Thoracic aorta (tissue), 2 donors: ENCODE measurements at regions not wholly inside any gene's neighbourhood (a gene's known extent, or its start where the extent isn't known, plus 50 kb on each side); places are given as distances from the start of the nearest gene placed in this dataset.

ENCODE experiments used
- ATAC-seq: fragments of 150-250 bp; one replicate; pipeline ENCODE4 v1.8.0; 2017; ENCODE audit warnings: low read depth; ENCODE audit not compliant: insufficient number of reproducible peaks, low FRiP score
- DNase-seq: peaks from one replicate; pipeline ENCODE4 v3.0.0-alpha.2; 2020; ENCODE audit warnings: low spot score
- H3K27ac ChIP-seq, 2 donors: fragments of 200-600 bp; sonication (generic); 1 replicate in 1 of 2; 2 replicates in 1 of 2; pipeline ENCODE4 v1.5.1; 2016; ENCODE audit warnings: mild to moderate bottlenecking in 2 of 2, moderate library complexity in 2 of 2
- H3K27me3 ChIP-seq: fragments of 200-600 bp; sonication (generic); replicated peaks from 2 replicates; pipeline ENCODE4 v1.6.0; 2016; ENCODE audit warnings: mild to moderate bottlenecking; ENCODE audit not compliant: insufficient read depth
- H3K36me3 ChIP-seq: fragments of 200-600 bp; sonication (generic); one replicate; pipeline ENCODE4 v1.5.1; 2016
- H3K4me1 ChIP-seq, 2 donors: fragments of 200-600 bp; sonication (generic); 1 replicate in 1 of 2; 2 replicates in 1 of 2; pipeline versions ENCODE4 v1.5.1 to v1.6.0; 2016; ENCODE audit warnings: low read depth in 2 of 2, mild to moderate bottlenecking in 1 of 2; ENCODE audit not compliant: control insufficient read depth in 1 of 2
- H3K4me3 ChIP-seq: fragments of 200-600 bp; sonication (generic); 2 replicates; pipeline ENCODE4 v1.5.1; 2016; ENCODE audit warnings: mild to moderate bottlenecking
- H3K9me3 ChIP-seq: fragments of 200-600 bp; sonication (generic); 2 replicates; pipeline ENCODE4 v1.5.1; 2016
- CTCF ChIP-seq: fragments of 200-600 bp; sonication (generic); IDR thresholded peaks from one replicate; pipeline ENCODE4 v1.5.1; 2019; ENCODE audit warnings: antibody characterized with exemption

GRCh38 chr2:142767847-142768246 is 109.6 kb upstream of the KYNU start:
- no peak overlapping the region for H3K27ac ChIP-seq
- no peak overlapping the region for H3K4me3 ChIP-seq
- no peak for DNase-seq
- H3K27me3 ChIP-seq = no peaks in the 10 kb centered on the region
- H3K4me1 ChIP-seq = no peaks in the 10 kb centered on the region
- peaks cover 10% of the 10 kb centered on the region for H3K9me3 ChIP-seq
- no peak for ATAC-seq
- TF ChIP-seq CTCF = no peak
- H3K36me3 ChIP-seq = no peaks in the 10 kb centered on the region

GRCh38 chr2:142758973-142759372 is 118.5 kb upstream of the KYNU start:
- Histone ChIP-seq H3K36me3 (no peaks in the 10 kb centered on the region), H3K27me3 (no peaks in the 10 kb centered on the region), H3K4me3 (no peak overlapping the region), H3K27ac (no peak overlapping the region), H3K9me3 (no peaks in the 10 kb centered on the region), H3K4me1 (no peaks in the 10 kb centered on the region)
- DNase-seq = no peak
- ATAC-seq = no peak
- no peak for TF ChIP-seq CTCF

GRCh38 chr2:142757111-142757510 is 120.4 kb upstream of the KYNU start:
- Histone ChIP-seq H3K4me1 (no peaks in the 10 kb centered on the region), H3K4me3 (no peak overlapping the region), H3K36me3 (no peaks in the 10 kb centered on the region), H3K27ac (no peak overlapping the region), H3K9me3 (no peaks in the 10 kb centered on the region), H3K27me3 (no peaks in the 10 kb centered on the region)
- DNase-seq = no peak
- ATAC-seq = no peak
- TF ChIP-seq CTCF = no peak

DNA sequence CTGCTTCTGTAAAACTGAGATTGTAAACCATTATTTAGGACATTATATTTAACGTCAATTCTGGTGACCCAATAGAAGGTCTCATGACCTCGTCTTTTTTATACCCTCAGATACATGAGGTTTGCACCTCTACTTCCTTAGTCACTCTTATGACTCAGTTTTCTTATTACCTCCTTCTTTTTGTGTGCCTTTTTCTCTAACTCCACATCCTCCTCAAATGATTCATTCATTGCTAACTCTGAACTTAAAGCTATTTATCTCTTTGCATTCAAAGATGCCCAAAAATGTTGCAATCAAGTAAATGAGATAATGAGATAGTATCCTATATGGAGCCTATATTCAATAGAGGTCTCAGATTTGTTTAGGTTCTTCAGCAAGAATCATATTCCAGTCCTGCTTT is 121.0 kb upstream of the KYNU start:
- no peak overlapping the region for H3K27ac ChIP-seq
- no peak for DNase-seq
- no peaks in the 10 kb centered on the region for H3K9me3 ChIP-seq
- H3K36me3 ChIP-seq = no peaks in the 10 kb centered on the region
- H3K4me1 ChIP-seq = no peaks in the 10 kb centered on the region
- no peak overlapping the region for H3K4me3 ChIP-seq
- ATAC-seq = no peak
- no peak for TF ChIP-seq CTCF
- H3K27me3 ChIP-seq = no peaks in the 10 kb centered on the region

DNA sequence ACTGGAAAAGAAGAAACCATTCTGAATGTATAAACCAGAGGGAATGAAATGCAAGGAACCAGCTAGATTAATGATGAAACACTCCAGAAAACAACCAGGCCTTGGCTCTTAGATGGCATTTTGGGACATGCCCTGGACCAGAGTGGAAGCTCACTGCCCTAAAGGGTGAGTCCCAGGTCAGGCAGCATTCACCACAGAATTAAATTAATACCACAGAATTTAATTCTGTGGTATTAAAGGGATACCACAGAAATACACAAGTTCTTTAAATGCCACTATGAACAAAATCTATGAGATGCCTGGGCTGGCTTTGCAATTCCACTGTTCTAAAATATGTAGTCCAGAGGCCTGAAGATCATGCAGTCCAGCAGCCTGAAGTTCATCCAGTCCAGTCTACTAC is 122.3 kb upstream of the KYNU start:
- Histone ChIP-seq H3K36me3 (no peaks in the 10 kb centered on the region), H3K27ac (no peak overlapping the region), H3K4me1 (no peaks in the 10 kb centered on the region), H3K9me3 (no peaks in the 10 kb centered on the region), H3K27me3 (no peaks in the 10 kb centered on the region), H3K4me3 (no peak overlapping the region)
- DNase-seq (no peak), ATAC-seq (no peak)
- TF ChIP-seq CTCF = no peak
